SK-N-SH (cell line): ENCODE measurements at regions not wholly inside any gene's neighbourhood (a gene's known extent, or its start where the extent isn't known, plus 50 kb on each side); places are given as distances from the start of the nearest gene placed in this dataset.

Source experiments
- CTCF ChIA-PET: fragments of 300-600, 350-600 bp; formaldehyde crosslinking; extraction: SDS; loops from one replicate; lab custom pipeline; 2021; lab: Yijun Ruan, JAX
- POLR2A ChIA-PET: fragments of 350-600 bp; sonication (Branson Sonifier 250); formaldehyde crosslinking; extraction: SDS; loops from one replicate; lab custom pipeline; 2020; ENCODE audit warnings: antibody characterized with exemption, inconsistent platforms; lab: Yijun Ruan, JAX
- DNase-seq: peaks from one replicate; pipeline ENCODE4 v3.0.0; 2012
- H2AFZ ChIP-seq: fragments of 200-600 bp; sonication (generic); 2 replicates; pipeline ENCODE4 v1.8.1; 2016; ENCODE audit warnings: antibody characterized with exemption, mild to moderate bottlenecking, low read depth
- H3F3A ChIP-seq: fragments of 200-600 bp; sonication (generic); replicated peaks from 2 replicates; pipeline ENCODE3; 2016; ENCODE audit warnings: antibody characterized with exemption, mild to moderate bottlenecking; ENCODE audit not compliant: insufficient read depth
- H3K27ac ChIP-seq, 2 experiments: fragments of 200-500 bp in 1 of 2; fragments of 200-600 bp in 1 of 2; sonication (Bioruptor generic) in 1 of 2; sonication (generic), shearing (Covaris generic) in 1 of 2; 2 replicates each; pipeline versions ENCODE4 v1.5.1 to v1.6.1; 2014 to 2016; ENCODE audit warnings: low read depth in 2 of 2, inconsistent platforms in 1 of 2, low read length in 1 of 2, mild to moderate bottlenecking in 1 of 2, mixed read lengths in 1 of 2
- H3K27me3 ChIP-seq: fragments of 200-600 bp; sonication (generic), shearing (Covaris generic); 2 replicates; pipeline ENCODE4 v1.6.1; 2016; ENCODE audit warnings: mixed run types; ENCODE audit not compliant: insufficient read depth
- H3K36me3 ChIP-seq, 2 experiments: fragments of 200-500 bp in 1 of 2; fragments of 200-600 bp in 1 of 2; sonication (Bioruptor generic) in 1 of 2; sonication (generic) in 1 of 2; replicated peaks in 1 of 2; 2 replicates each; pipeline versions ENCODE3 to v1.5.1; 2014 to 2016; ENCODE audit warnings: low read length in 1 of 2, mild to moderate bottlenecking in 1 of 2; ENCODE audit not compliant: insufficient read depth in 2 of 2, control insufficient read depth in 1 of 2
- H3K4me1 ChIP-seq, 2 experiments: fragments of 200-500 bp in 1 of 2; fragments of 200-600 bp in 1 of 2; sonication (Bioruptor generic) in 1 of 2; sonication (generic), shearing (Covaris generic) in 1 of 2; 2 replicates each; pipeline versions ENCODE4 v1.5.1 to v1.6.1; 2014 to 2016; ENCODE audit warnings: low read depth in 1 of 2, low read length in 1 of 2, mixed run types in 1 of 2; ENCODE audit not compliant: insufficient read depth in 2 of 2, control insufficient read depth in 1 of 2
- H3K4me2 ChIP-seq: fragments of 200-600 bp; sonication (generic), shearing (Covaris generic); 2 replicates; pipeline ENCODE4 v1.6.1; 2017; ENCODE audit warnings: mixed run types
- H3K4me3 ChIP-seq, 2 experiments: fragments of 200-500 bp in 1 of 2; fragments of 200-600 bp in 1 of 2; sonication (Bioruptor generic) in 1 of 2; sonication (generic), shearing (Covaris generic) in 1 of 2; 2 replicates each; pipeline versions ENCODE4 v1.5.1 to v1.8.1; 2014 to 2016; ENCODE audit warnings: low read depth in 2 of 2, inconsistent platforms in 1 of 2, low read length in 1 of 2, mild to moderate bottlenecking in 1 of 2, mixed read lengths in 1 of 2, moderate library complexity in 1 of 2
- H3K79me2 ChIP-seq: fragments of 200-600 bp; sonication (generic); 2 replicates; pipeline ENCODE4 v1.8.1; 2017; ENCODE audit warnings: mild to moderate bottlenecking; ENCODE audit not compliant: insufficient read depth
- H3K9ac ChIP-seq: fragments of 200-600 bp; sonication (generic); 2 replicates; pipeline ENCODE4 v1.6.1; 2017; ENCODE audit warnings: mixed run types
- H3K9me2 ChIP-seq: fragments of 200-600 bp; sonication (generic); 2 replicates; pipeline ENCODE4 v1.6.1; 2017; ENCODE audit warnings: mixed run types
- H3K9me3 ChIP-seq: fragments of 200-600 bp; sonication (generic); 2 replicates; pipeline ENCODE4 v1.6.1; 2017; ENCODE audit warnings: mixed run types, mild to moderate bottlenecking, moderate library complexity
- H4K20me1 ChIP-seq: fragments of 200-600 bp; sonication (generic); 2 replicates; pipeline ENCODE4 v1.6.1; 2017; ENCODE audit warnings: mild to moderate bottlenecking, mixed run types; ENCODE audit not compliant: insufficient read depth
- EP300 ChIP-seq, 2 experiments: IDR thresholded peaks; 2 replicates each; pipeline versions ENCODE4 v1.4.0 to v1.6.1; 2012; ENCODE audit warnings: borderline replicate concordance in 1 of 2, low read depth in 1 of 2, low read length in 1 of 2
- GATA2 ChIP-seq: sonication (generic); formaldehyde crosslinking; IDR thresholded peaks from 2 replicates; pipeline ENCODE4 v1.5.0; 2020; ENCODE audit warnings: mild to moderate bottlenecking, missing genetic modification reagents
- MXI1 ChIP-seq: IDR thresholded peaks from 2 replicates; pipeline ENCODE4 v1.6.1; 2012; ENCODE audit warnings: mild to moderate bottlenecking, low read depth, low read length, improper control_type of control experiment
- POLR2AphosphoS5 ChIP-seq: IDR thresholded peaks from 2 replicates; pipeline ENCODE4 v1.6.1; 2012; ENCODE audit warnings: low read depth, low read length
- RAD21 ChIP-seq: IDR thresholded peaks from 2 replicates; pipeline ENCODE4 v1.6.1; 2012; ENCODE audit warnings: mild to moderate bottlenecking, low read length
- RCOR1 ChIP-seq: fragments of 150-350 bp; IDR thresholded peaks from 2 replicates; pipeline ENCODE4 v1.6.1; 2017; ENCODE audit warnings: antibody characterized with exemption, low read length
- RFX5 ChIP-seq: IDR thresholded peaks from 2 replicates; pipeline ENCODE4 v1.6.1; 2012; ENCODE audit warnings: mild to moderate bottlenecking, improper control_type of control experiment, low read length
- RXRA ChIP-seq: IDR thresholded peaks from 2 replicates; pipeline ENCODE4 v1.4.0; 2012; ENCODE audit warnings: low read depth, mild to moderate bottlenecking, borderline replicate concordance
- TAF1 ChIP-seq: IDR thresholded peaks from 2 replicates; pipeline ENCODE4 v1.6.1; 2012; ENCODE audit warnings: low read depth, mild to moderate bottlenecking, low read length, moderate library complexity, borderline replicate concordance
- TCF12 ChIP-seq: IDR thresholded peaks from 2 replicates; pipeline ENCODE4 v1.4.0; 2012
- YY1 ChIP-seq: IDR thresholded peaks from 2 replicates; pipeline ENCODE4 v1.4.0; 2012; ENCODE audit warnings: low read depth, mild to moderate bottlenecking
- WGBS: methylation state at CpG from one replicate; pipeline ENCODE4 v1.1.6; 2017; ENCODE audit warnings: low lambda C conversion rate; 5-methylcytosine and 5-hydroxymethylcytosine counted together
- TF ChIP-seq, protein P1 (sequence below): fragments of 150-350 bp; IDR thresholded peaks from 2 replicates; pipeline ENCODE4 v1.6.1; 2016; ENCODE audit warnings: mild to moderate bottlenecking, low read depth, low read length
- TF ChIP-seq, protein P2 (sequence below): fragments of 150-350 bp; IDR thresholded peaks from 2 replicates; pipeline ENCODE4 v1.6.1; 2017; ENCODE audit warnings: antibody characterized with exemption, low read length, low read depth, borderline replicate concordance
- TF ChIP-seq, protein P3 (sequence below): IDR thresholded peaks from 2 replicates; pipeline ENCODE4; 2012
- TF ChIP-seq, protein P4 (sequence below): IDR thresholded peaks from 2 replicates; pipeline ENCODE4 v1.4.0; 2012; ENCODE audit warnings: low read depth, borderline replicate concordance

DNA sequence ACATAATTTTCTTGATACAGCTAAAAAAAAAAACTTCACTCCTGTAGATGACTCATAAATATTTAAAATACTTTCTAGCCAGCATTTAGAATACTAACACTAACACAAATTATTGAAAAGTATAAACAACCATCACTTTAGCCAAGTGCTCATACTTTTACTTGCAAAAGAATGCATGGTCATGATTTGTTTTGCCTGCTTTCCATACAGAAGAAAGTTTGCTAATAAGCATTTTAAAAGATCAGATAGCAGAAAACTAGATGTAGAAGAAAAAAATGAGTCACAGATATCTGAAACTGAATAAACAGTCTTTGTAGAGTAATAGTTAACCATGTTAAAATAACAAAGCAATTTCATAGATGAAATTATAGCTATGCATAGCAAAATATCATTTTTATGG, 2280.4 kb upstream of the PCDH20 start:
- H3K9me3 ChIP-seq, result no peaks in the 10 kb centered on the region
- no peaks in the 10 kb centered on the region; a peak in 2 of 4 replicates for H3K4me1 ChIP-seq
- H3K27ac ChIP-seq, result peak overlapping the region in 1 of 2 experiments; percentile 28; a peak in 1 of 4 replicates
- TF ChIP-seq, protein P1, sequence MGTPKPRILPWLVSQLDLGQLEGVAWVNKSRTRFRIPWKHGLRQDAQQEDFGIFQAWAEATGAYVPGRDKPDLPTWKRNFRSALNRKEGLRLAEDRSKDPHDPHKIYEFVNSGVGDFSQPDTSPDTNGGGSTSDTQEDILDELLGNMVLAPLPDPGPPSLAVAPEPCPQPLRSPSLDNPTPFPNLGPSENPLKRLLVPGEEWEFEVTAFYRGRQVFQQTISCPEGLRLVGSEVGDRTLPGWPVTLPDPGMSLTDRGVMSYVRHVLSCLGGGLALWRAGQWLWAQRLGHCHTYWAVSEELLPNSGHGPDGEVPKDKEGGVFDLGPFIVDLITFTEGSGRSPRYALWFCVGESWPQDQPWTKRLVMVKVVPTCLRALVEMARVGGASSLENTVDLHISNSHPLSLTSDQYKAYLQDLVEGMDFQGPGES, result no peak
- no peak for TF ChIP-seq RXRA
- TF ChIP-seq RFX5, result no peak
- no peak for TF ChIP-seq MXI1
- no peak for TF ChIP-seq TAF1
- no peak for TF ChIP-seq TCF12
- no peak for TF ChIP-seq RCOR1
- TF ChIP-seq YY1, result no peak
- TF ChIP-seq, protein P2, sequence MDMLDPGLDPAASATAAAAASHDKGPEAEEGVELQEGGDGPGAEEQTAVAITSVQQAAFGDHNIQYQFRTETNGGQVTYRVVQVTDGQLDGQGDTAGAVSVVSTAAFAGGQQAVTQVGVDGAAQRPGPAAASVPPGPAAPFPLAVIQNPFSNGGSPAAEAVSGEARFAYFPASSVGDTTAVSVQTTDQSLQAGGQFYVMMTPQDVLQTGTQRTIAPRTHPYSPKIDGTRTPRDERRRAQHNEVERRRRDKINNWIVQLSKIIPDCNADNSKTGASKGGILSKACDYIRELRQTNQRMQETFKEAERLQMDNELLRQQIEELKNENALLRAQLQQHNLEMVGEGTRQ, result no peak
- TF ChIP-seq, protein P3, sequence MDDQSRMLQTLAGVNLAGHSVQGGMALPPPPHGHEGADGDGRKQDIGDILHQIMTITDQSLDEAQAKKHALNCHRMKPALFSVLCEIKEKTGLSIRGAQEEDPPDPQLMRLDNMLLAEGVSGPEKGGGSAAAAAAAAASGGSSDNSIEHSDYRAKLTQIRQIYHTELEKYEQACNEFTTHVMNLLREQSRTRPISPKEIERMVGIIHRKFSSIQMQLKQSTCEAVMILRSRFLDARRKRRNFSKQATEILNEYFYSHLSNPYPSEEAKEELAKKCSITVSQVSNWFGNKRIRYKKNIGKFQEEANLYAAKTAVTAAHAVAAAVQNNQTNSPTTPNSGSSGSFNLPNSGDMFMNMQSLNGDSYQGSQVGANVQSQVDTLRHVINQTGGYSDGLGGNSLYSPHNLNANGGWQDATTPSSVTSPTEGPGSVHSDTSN, result no peak
- no peak for TF ChIP-seq RAD21
- H3K36me3 ChIP-seq, result no peaks in the 10 kb centered on the region
- H3K4me2 ChIP-seq, result no peak overlapping the region
- POLR2A ChIA-PET, result no interaction called here
- no peaks in the 10 kb centered on the region for H3K9me2 ChIP-seq
- no peaks in the 10 kb centered on the region for H3K27me3 ChIP-seq
- DNase-seq, result no peak
- H3K4me3 ChIP-seq, result no peak overlapping the region
- CTCF ChIA-PET, result no interaction called here
- peaks cover 4% of the 10 kb centered on the region for H3F3A ChIP-seq
- H4K20me1 ChIP-seq, result no peaks in the 10 kb centered on the region
- no peak overlapping the region for H2AFZ ChIP-seq
- no peaks in the 10 kb centered on the region for H3K79me2 ChIP-seq
- no peak overlapping the region for H3K9ac ChIP-seq

- Histone ChIP-seq H3K27ac (no peak overlapping the region), H4K20me1 (no peaks in the 10 kb centered on the region), H3K4me1 (peaks cover 0 to 3% of the 10 kb centered on the region in 2 experiments; a peak in 2 of 4 replicates), H3K9me3 (no peaks in the 10 kb centered on the region), H3K27me3 (no peaks in the 10 kb centered on the region), H3K4me3 (no peak overlapping the region), H3K36me3 (no peaks in the 10 kb centered on the region), H3K9ac (no peak overlapping the region), H3K79me2 (no peaks in the 10 kb centered on the region), H3K9me2 (no peaks in the 10 kb centered on the region), H3F3A (peaks cover 4% of the 10 kb centered on the region), H2AFZ (no peak overlapping the region), H3K4me2 (no peak overlapping the region)
- DNase-seq, result no peak
- WGBS, result 92% methylated on average over 5 of the region's 15 CpGs
- TF ChIP-seq, protein P4, sequence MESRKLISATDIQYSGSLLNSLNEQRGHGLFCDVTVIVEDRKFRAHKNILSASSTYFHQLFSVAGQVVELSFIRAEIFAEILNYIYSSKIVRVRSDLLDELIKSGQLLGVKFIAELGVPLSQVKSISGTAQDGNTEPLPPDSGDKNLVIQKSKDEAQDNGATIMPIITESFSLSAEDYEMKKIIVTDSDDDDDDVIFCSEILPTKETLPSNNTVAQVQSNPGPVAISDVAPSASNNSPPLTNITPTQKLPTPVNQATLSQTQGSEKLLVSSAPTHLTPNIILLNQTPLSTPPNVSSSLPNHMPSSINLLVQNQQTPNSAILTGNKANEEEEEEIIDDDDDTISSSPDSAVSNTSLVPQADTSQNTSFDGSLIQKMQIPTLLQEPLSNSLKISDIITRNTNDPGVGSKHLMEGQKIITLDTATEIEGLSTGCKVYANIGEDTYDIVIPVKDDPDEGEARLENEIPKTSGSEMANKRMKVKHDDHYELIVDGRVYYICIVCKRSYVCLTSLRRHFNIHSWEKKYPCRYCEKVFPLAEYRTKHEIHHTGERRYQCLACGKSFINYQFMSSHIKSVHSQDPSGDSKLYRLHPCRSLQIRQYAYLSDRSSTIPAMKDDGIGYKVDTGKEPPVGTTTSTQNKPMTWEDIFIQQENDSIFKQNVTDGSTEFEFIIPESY, result no peak
- no peak for TF ChIP-seq POLR2AphosphoS5
- TF ChIP-seq RAD21, result no peak
- no peak for TF ChIP-seq GATA2 (CRISPR knock-in tag)
- TF ChIP-seq EP300 (IDR thresholded peaks at IDR 0.05; ENCODE audit: borderline replicate concordance in 1 of 2, low read depth in 1 of 2, low read length in 1 of 2), result no peak
- no peak for TF ChIP-seq RXRA
- POLR2A ChIA-PET, result no interaction called here
- CTCF ChIA-PET, result interaction anchor here (1.1 kb wide), 1 partner anchor 12 kb away, joined by 3 read pairs; no protein-coding TSS in a partner anchor
These were observed 2278.0 kb upstream of the PCDH20 start for GRCh38 chr13:63693696-63694095.
